H9 (cell line): ENCODE measurements at regions not wholly inside any gene's neighbourhood (a gene's known extent, or its start where the extent isn't known, plus 50 kb on each side); places are given as distances from the start of the nearest gene placed in this dataset.

Experiments
- DNase-seq: peaks from one replicate; pipeline ENCODE4 v3.0.0-alpha.2; 2017
- H2AFZ ChIP-seq: one replicate; pipeline ENCODE4 v1.6.1; 2013; ENCODE audit warnings: mild to moderate bottlenecking, low read length, control low read depth, moderate library complexity
- H2AK5ac ChIP-seq: 2 replicates; pipeline ENCODE4 v1.6.1; 2013; ENCODE audit warnings: low read length, control low read depth, mixed read lengths; ENCODE audit not compliant: insufficient read length
- H2BK120ac ChIP-seq: one replicate; pipeline ENCODE4 v1.6.1; 2013; ENCODE audit warnings: low read depth, mild to moderate bottlenecking, low read length, control low read depth, inconsistent platforms; ENCODE audit not compliant: poor library complexity, severe bottlenecking
- H2BK12ac ChIP-seq: 2 replicates; pipeline ENCODE4 v1.6.1; 2013; ENCODE audit warnings: low read length, control low read depth, mixed read lengths, low read depth; ENCODE audit not compliant: insufficient read length
- H2BK15ac ChIP-seq: 2 replicates; pipeline ENCODE4 v1.6.1; 2013; ENCODE audit warnings: low read depth, low read length, control low read depth
- H2BK20ac ChIP-seq: one replicate; pipeline ENCODE4 v1.6.1; 2013; ENCODE audit warnings: low read depth, mild to moderate bottlenecking, low read length, control low read depth, inconsistent platforms; ENCODE audit not compliant: poor library complexity, severe bottlenecking
- H2BK5ac ChIP-seq: 2 replicates; pipeline ENCODE4 v1.6.1; 2013; ENCODE audit warnings: low read length, control low read depth, mixed read lengths; ENCODE audit not compliant: insufficient read length
- H3K14ac ChIP-seq: 2 replicates; pipeline ENCODE4 v1.6.1; 2013; ENCODE audit warnings: low read length, control low read depth; ENCODE audit not compliant: insufficient read depth
- H3K18ac ChIP-seq: 2 replicates; pipeline ENCODE4 v1.6.1; 2013; ENCODE audit warnings: low read depth, mild to moderate bottlenecking, mixed read lengths, low read length, control low read depth; ENCODE audit not compliant: insufficient read length
- H3K23ac ChIP-seq: 2 replicates; pipeline ENCODE4 v1.6.1; 2013; ENCODE audit warnings: low read length, control low read depth, mixed read lengths, low read depth; ENCODE audit not compliant: insufficient read length
- H3K23me2 ChIP-seq: 2 replicates; pipeline ENCODE4 v1.6.1; 2013; ENCODE audit warnings: low read depth, mild to moderate bottlenecking, mixed read lengths, low read length, control low read depth; ENCODE audit not compliant: insufficient read length, poor library complexity, severe bottlenecking
- H3K27ac ChIP-seq: 2 replicates; pipeline ENCODE4 v1.5.1; 2013; ENCODE audit warnings: low read length, control low read depth, mixed read lengths, low read depth; ENCODE audit not compliant: insufficient read length
- H3K27me3 ChIP-seq: 2 replicates; pipeline ENCODE4 v1.6.1; 2013; ENCODE audit warnings: low read length, control low read depth, inconsistent platforms; ENCODE audit not compliant: insufficient read depth
- H3K4ac ChIP-seq: 2 replicates; pipeline ENCODE4 v1.6.1; 2013; ENCODE audit warnings: low read depth, mild to moderate bottlenecking, control low read depth, inconsistent platforms, low read length, moderate library complexity
- H3K4me1 ChIP-seq: 2 replicates; pipeline ENCODE4 v1.6.1; 2013; ENCODE audit warnings: low read length, control low read depth, inconsistent platforms; ENCODE audit not compliant: insufficient read depth
- H3K4me2 ChIP-seq: 2 replicates; pipeline ENCODE4 v1.6.1; 2013; ENCODE audit warnings: low read length, control low read depth, mixed read lengths; ENCODE audit not compliant: insufficient read length, insufficient read depth
- H3K56ac ChIP-seq: 2 replicates; pipeline ENCODE4 v1.6.1; 2013; ENCODE audit warnings: low read depth, mild to moderate bottlenecking, mixed read lengths, low read length, control low read depth; ENCODE audit not compliant: insufficient read length
- H3K79me1 ChIP-seq: 2 replicates; pipeline ENCODE4 v1.6.1; 2013; ENCODE audit warnings: low read depth, mild to moderate bottlenecking, moderate library complexity, low read length, control low read depth, inconsistent platforms; ENCODE audit not compliant: insufficient read depth, poor library complexity, severe bottlenecking
- H3K79me2 ChIP-seq: 2 replicates; pipeline ENCODE4 v1.6.1; 2013; ENCODE audit warnings: low read length, control low read depth, inconsistent platforms; ENCODE audit not compliant: insufficient read depth
- H3K9ac ChIP-seq: 2 replicates; pipeline ENCODE4 v1.6.1; 2013; ENCODE audit warnings: low read length, control low read depth, mixed read lengths; ENCODE audit not compliant: insufficient read length; ENCODE audit errors: extremely low read depth
- H3K9me3 ChIP-seq: one replicate; pipeline ENCODE4 v1.6.1; 2013; ENCODE audit warnings: low read depth, low read length, inconsistent platforms; ENCODE audit not compliant: control insufficient read depth
- H3T11ph ChIP-seq: one replicate; pipeline ENCODE4 v1.6.1; 2013; ENCODE audit warnings: mild to moderate bottlenecking, low read length, control low read depth, inconsistent platforms
- H4K20me1 ChIP-seq: one replicate; pipeline ENCODE4 v1.6.1; 2013; ENCODE audit not compliant: control insufficient read depth, insufficient read length, insufficient read depth
- H4K5ac ChIP-seq: 2 replicates; pipeline ENCODE4 v1.6.1; 2013; ENCODE audit warnings: low read depth, mild to moderate bottlenecking, mixed read lengths, low read length, control low read depth; ENCODE audit not compliant: insufficient read length
- H4K8ac ChIP-seq: replicated peaks from 2 replicates; pipeline ENCODE4 v1.6.1; 2013; ENCODE audit warnings: low read length, control low read depth, mixed read lengths, low read depth; ENCODE audit not compliant: insufficient read length
- H4K91ac ChIP-seq: 2 replicates; pipeline ENCODE4 v1.6.1; 2013; ENCODE audit warnings: low read depth, mild to moderate bottlenecking, moderate library complexity, mixed read lengths, low read length, control low read depth; ENCODE audit not compliant: insufficient read length
- H3K27ac Mint-ChIP-seq, 3 experiments: 2 replicates in 2 of 3; 3 replicates in 1 of 3; pipeline ENCODE4 v1.8.0; 2020 to 2021; ENCODE audit warnings: mixed read lengths in 3 of 3, mild to moderate bottlenecking in 1 of 3, moderate library complexity in 1 of 3
- H3K27me3 Mint-ChIP-seq: 2 replicates; pipeline ENCODE4 v1.8.0; 2021; ENCODE audit warnings: low read depth, mild to moderate bottlenecking, moderate library complexity, mixed read lengths
- H3K36me3 Mint-ChIP-seq, 3 experiments: 2 replicates in 2 of 3; 3 replicates in 1 of 3; pipeline ENCODE4 v1.8.0; 2020 to 2021; ENCODE audit warnings: low read depth in 3 of 3, mixed read lengths in 3 of 3; ENCODE audit not compliant: insufficient read depth in 1 of 3
- H3K4me1 Mint-ChIP-seq, 2 experiments: 2 replicates each; pipeline ENCODE4 v1.8.0; 2020; ENCODE audit warnings: mixed read lengths in 2 of 2
- H3K4me3 Mint-ChIP-seq, 2 experiments: 2 replicates in 1 of 2; 3 replicates in 1 of 2; pipeline ENCODE4 v1.8.0; 2020 to 2021; ENCODE audit warnings: mild to moderate bottlenecking in 2 of 2, mixed read lengths in 2 of 2, moderate library complexity in 1 of 2
- H3K9me3 Mint-ChIP-seq, 2 experiments: 2 replicates in 1 of 2; 3 replicates in 1 of 2; pipeline ENCODE4 v1.8.0; 2020; ENCODE audit warnings: mild to moderate bottlenecking in 2 of 2, mixed read lengths in 2 of 2, moderate library complexity in 1 of 2
- CTCF ChIP-seq: fragments of 200-600 bp; sonication (generic); conservative IDR thresholded peaks from 3 replicates; pipeline ENCODE4 v1.8.0; 2021; ENCODE audit warnings: antibody characterized with exemption, mild to moderate bottlenecking
- WGBS: extraction: QIAGEN DNeasy Blood & Tissue Kit; methylation state at CpG from one replicate; pipeline ENCODE4 v1.1.7; 2013; ENCODE audit warnings: missing lambda C conversion rate, low lambda C conversion rate, mixed read lengths; ENCODE audit not compliant: insufficient read length; ENCODE audit errors: extremely low coverage; 5-methylcytosine and 5-hydroxymethylcytosine counted together

- Histone ChIP-seq H2AFZ (no peak overlapping the region), H3K79me1 (no peaks in the 10 kb centered on the region), H2BK120ac (no peak overlapping the region), H4K20me1 (no peaks in the 10 kb centered on the region), H4K91ac (no peak overlapping the region), H3K79me2 (no peaks in the 10 kb centered on the region), H3K27me3 (no peaks in the 10 kb centered on the region), H3K56ac (no peak overlapping the region), H3K4me1 (no peaks in the 10 kb centered on the region), H3K4ac (no peak overlapping the region), H2BK15ac (no peak overlapping the region), H2BK12ac (no peak overlapping the region), H3K23ac (no peak overlapping the region), H3K14ac (no peak overlapping the region), H3K18ac (no peak overlapping the region), H4K8ac (no peak overlapping the region), H2AK5ac (no peak overlapping the region), H3K23me2 (no peaks in the 10 kb centered on the region), H3K9ac (no peak overlapping the region), H3K9me3 (no peaks in the 10 kb centered on the region), H3K4me2 (no peak overlapping the region), H2BK5ac (no peak overlapping the region), H4K5ac (no peak overlapping the region), H2BK20ac (no peak overlapping the region), H3K27ac (no peak overlapping the region), H3T11ph (no peak overlapping the region)
- Mint-ChIP-seq H3K36me3 (no peaks in the 10 kb centered on the region), H3K4me3 (no peak overlapping the region), H3K27ac (no peak overlapping the region), H3K4me1 (no peaks in the 10 kb centered on the region), H3K9me3 (no peaks in the 10 kb centered on the region; a peak in 1 of 5 replicates), H3K27me3 (no peaks in the 10 kb centered on the region)
- TF ChIP-seq CTCF = no peak
- DNase-seq = no peak
- WGBS = no CpG with 5 or more reads among the region's 4 CpGs
These were observed 1850.9 kb upstream of the LRRTM1 start for GRCh38 chr2:82155469-82155868.
